ENCODE measurements at regions not wholly inside any gene's neighbourhood (a gene's known extent, or its start where the extent isn't known, plus 50 kb on each side); places are given as distances from the start of the nearest gene placed in this dataset.

DNA sequence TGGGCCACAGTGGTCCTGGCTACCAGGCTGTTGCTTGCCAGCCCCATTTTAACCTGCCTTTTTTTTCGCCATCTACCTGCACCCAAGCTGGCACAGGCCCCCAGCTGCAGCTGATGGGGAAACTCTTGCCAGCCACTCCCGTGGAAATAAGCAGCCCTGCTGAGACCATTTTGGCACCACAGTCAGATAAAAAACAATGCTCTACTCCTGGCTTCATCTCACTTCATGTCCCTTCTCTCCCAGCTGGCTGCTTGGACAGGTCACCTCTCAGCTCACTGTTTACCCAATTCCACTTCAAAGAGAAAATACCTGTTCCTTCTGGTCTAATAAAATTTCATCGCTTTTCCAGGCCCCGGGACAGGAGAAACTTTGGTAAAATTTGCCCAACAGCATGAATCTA lies 322.6 kb upstream of the SLC30A5 start:
- no peak for TF ChIP-seq FOXM1 (IDR thresholded peaks at IDR 0.05; ENCODE audit: low read depth)
- no peak for TF ChIP-seq FOXM1 (CRISPR knock-in tag; IDR thresholded peaks at IDR 0.05; ENCODE audit: low read depth)
- TF ChIP-seq, protein P1, sequence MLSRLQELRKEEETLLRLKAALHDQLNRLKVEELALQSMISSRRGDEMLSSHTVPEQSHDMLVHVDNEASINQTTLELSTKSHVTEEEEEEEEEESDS (CRISPR knock-in tag; IDR thresholded peaks at IDR 0.05) = no peak
- TF ChIP-seq, protein P2, sequence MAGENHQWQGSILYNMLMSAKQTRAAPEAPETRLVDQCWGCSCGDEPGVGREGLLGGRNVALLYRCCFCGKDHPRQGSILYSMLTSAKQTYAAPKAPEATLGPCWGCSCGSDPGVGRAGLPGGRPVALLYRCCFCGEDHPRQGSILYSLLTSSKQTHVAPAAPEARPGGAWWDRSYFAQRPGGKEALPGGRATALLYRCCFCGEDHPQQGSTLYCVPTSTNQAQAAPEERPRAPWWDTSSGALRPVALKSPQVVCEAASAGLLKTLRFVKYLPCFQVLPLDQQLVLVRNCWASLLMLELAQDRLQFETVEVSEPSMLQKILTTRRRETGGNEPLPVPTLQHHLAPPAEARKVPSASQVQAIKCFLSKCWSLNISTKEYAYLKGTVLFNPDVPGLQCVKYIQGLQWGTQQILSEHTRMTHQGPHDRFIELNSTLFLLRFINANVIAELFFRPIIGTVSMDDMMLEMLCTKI (IDR thresholded peaks at IDR 0.05; ENCODE audit: partially characterized antibody) = no peak
- TF ChIP-seq, protein P3, sequence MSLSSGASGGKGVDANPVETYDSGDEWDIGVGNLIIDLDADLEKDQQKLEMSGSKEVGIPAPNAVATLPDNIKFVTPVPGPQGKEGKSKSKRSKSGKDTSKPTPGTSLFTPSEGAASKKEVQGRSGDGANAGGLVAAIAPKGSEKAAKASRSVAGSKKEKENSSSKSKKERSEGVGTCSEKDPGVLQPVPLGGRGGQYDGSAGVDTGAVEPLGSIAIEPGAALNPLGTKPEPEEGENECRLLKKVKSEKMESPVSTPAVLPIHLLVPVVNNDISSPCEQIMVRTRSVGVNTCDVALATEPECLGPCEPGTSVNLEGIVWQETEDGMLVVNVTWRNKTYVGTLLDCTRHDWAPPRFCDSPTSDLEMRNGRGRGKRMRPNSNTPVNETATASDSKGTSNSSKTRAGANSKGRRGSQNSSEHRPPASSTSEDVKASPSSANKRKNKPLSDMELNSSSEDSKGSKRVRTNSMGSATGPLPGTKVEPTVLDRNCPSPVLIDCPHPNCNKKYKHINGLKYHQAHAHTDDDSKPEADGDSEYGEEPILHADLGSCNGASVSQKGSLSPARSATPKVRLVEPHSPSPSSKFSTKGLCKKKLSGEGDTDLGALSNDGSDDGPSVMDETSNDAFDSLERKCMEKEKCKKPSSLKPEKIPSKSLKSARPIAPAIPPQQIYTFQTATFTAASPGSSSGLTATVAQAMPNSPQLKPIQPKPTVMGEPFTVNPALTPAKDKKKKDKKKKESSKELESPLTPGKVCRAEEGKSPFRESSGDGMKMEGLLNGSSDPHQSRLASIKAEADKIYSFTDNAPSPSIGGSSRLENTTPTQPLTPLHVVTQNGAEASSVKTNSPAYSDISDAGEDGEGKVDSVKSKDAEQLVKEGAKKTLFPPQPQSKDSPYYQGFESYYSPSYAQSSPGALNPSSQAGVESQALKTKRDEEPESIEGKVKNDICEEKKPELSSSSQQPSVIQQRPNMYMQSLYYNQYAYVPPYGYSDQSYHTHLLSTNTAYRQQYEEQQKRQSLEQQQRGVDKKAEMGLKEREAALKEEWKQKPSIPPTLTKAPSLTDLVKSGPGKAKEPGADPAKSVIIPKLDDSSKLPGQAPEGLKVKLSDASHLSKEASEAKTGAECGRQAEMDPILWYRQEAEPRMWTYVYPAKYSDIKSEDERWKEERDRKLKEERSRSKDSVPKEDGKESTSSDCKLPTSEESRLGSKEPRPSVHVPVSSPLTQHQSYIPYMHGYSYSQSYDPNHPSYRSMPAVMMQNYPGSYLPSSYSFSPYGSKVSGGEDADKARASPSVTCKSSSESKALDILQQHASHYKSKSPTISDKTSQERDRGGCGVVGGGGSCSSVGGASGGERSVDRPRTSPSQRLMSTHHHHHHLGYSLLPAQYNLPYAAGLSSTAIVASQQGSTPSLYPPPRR (CRISPR knock-in tag; IDR thresholded peaks at IDR 0.05; ENCODE audit: borderline replicate concordance) = no peak
- no peak for TF ChIP-seq JUND (IDR thresholded peaks at IDR 0.05; ENCODE audit: borderline replicate concordance, low read depth, low read length)
- no peak for TF ChIP-seq JUND (tag; IDR thresholded peaks at IDR 0.05; ENCODE audit: borderline replicate concordance, low read depth, low read length)
- TF ChIP-seq CC2D1A (IDR thresholded peaks at IDR 0.05) = no peak

All from K562 (cell line).